ENCODE measurements at regions not wholly inside any gene's neighbourhood (a gene's known extent, or its start where the extent isn't known, plus 50 kb on each side); places are given as distances from the start of the nearest gene placed in this dataset.

DNA sequence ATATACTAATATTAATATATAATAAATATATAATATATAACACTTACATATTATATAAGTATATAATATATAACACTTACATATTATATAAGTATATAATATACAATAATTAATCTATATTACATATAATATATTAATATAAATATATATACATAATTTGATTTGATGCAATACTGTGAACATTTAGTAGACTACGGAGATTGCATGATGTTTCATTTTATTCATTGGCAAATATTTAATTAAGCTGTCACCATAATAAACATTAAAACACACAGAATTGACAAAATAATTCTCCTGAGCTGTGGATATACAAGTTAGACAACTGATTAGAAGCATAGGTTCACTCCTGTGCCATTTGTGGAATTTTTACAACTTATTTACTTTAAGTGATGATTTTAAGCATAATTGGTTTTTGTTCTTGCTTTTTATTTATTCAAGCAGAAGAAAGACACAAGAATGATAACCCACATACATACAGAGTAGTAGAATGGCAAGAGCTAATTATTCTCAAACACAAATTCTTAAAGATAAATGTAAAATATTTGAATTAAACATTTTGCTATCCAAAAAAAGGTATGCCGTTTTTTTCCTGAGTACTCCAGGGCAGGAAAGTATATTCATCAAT lies 65.8 kb upstream of the TOP3B start:
- 86% methylated on average over 2 of the region's 2 CpGs; no CpG with 5 or more reads in 1 of the 2 experiments for WGBS, 2 experiments (ENCODE audit: extremely low coverage in 1 of 2, insufficient coverage in 1 of 2, insufficient read length in 1 of 2, insufficient replicate concordance in 2 of 2, low coverage in 1 of 2, low lambda C conversion rate in 2 of 2, missing lambda C conversion rate in 1 of 2)
- H3K79me1 ChIP-seq (ENCODE audit: low read depth, low read length), result no peaks in the 10 kb centered on the region
- H3K27ac ChIP-seq (ENCODE audit: low read depth, low read length), result no peak overlapping the region
- H3K4ac ChIP-seq (replicated peaks; ENCODE audit: insufficient read length, low read depth, low read length), result no peak overlapping the region
- H2AK5ac ChIP-seq (ENCODE audit: low read depth, low read length), result no peak overlapping the region
- H4K5ac ChIP-seq (ENCODE audit: insufficient read length, low read depth, low read length), result no peak overlapping the region
- H3K9ac ChIP-seq (replicated peaks in 1 of 4; ENCODE audit: extremely low read depth in 1 of 4, low read depth in 3 of 4, low read length in 3 of 4), result no peak overlapping the region
- ChIA-PET CTCF (ENCODE audit: partially characterized antibody) (interaction anchor here (1.2 to 1.3 kb wide), 2 partner anchors 12 to 117 kb away, joined by 3 to 6 read pairs; no protein-coding TSS in a partner anchor), POLR2A (ENCODE audit: partially characterized antibody) (no interaction called here)
- no peak overlapping the region for H3K14ac ChIP-seq (ENCODE audit: insufficient read length)
- no peak overlapping the region for H3K4me3 ChIP-seq (ENCODE audit: extremely low read depth in 1 of 4, insufficient read depth in 2 of 4, low read depth in 3 of 4, low read length in 4 of 4)
- no peaks in the 10 kb centered on the region for H3K36me3 ChIP-seq (ENCODE audit: control insufficient read depth in 2 of 4, insufficient read depth in 4 of 4, low read length in 3 of 4)
- H3K4me1 ChIP-seq (replicated peaks in 1 of 4; ENCODE audit: control insufficient read depth in 3 of 4, insufficient read depth in 4 of 4, low read length in 3 of 4), result no peaks in the 10 kb centered on the region
- H3K79me2 ChIP-seq (ENCODE audit: control insufficient read depth in 1 of 2, insufficient read depth in 2 of 2, low read length in 2 of 2), result no peaks in the 10 kb centered on the region
- H2BK120ac ChIP-seq (replicated peaks; ENCODE audit: low read depth, low read length), result no peak overlapping the region
- H2BK15ac ChIP-seq (ENCODE audit: low read length), result no peak overlapping the region
- H2BK20ac ChIP-seq (ENCODE audit: low read length), result no peak overlapping the region
- H2BK5ac ChIP-seq (ENCODE audit: low read depth, low read length), result no peak overlapping the region
- no peak overlapping the region for H2BK12ac ChIP-seq (ENCODE audit: low read depth, low read length)
- FAIRE-seq (no peak), DNase-seq (ENCODE audit: low read depth in 1 of 2, low spot score in 2 of 2) (no peak)
- no peak overlapping the region for H3K23ac ChIP-seq (ENCODE audit: insufficient read length)
- no peak overlapping the region for H3K4me2 ChIP-seq (ENCODE audit: insufficient read depth in 1 of 2, low read depth in 2 of 2, low read length in 2 of 2)
- no peak overlapping the region for H3K18ac ChIP-seq (ENCODE audit: extremely low read depth, low read length)
- H4K91ac ChIP-seq (replicated peaks; ENCODE audit: insufficient read length, low read length), result no peak overlapping the region
- no peak overlapping the region for H3K56ac ChIP-seq (replicated peaks; ENCODE audit: insufficient read length, low read depth, low read length)
- H2AFZ ChIP-seq (ENCODE audit: low read length), result no peak overlapping the region
- peaks cover 38 to 66% (median 60%) of the 10 kb centered on the region in 4 experiments for H3K27me3 ChIP-seq (replicated peaks in 1 of 4; ENCODE audit: control insufficient read depth in 3 of 4, extremely low read depth in 1 of 4, insufficient read depth in 3 of 4, low read length in 3 of 4)
- no peaks in the 10 kb centered on the region for H3K23me2 ChIP-seq (ENCODE audit: low read depth, low read length)
- no peaks in the 10 kb centered on the region for H3K9me3 ChIP-seq (ENCODE audit: insufficient read depth in 2 of 2, low read depth in 1 of 2, low read length in 1 of 2)
- H4K8ac ChIP-seq (ENCODE audit: extremely low read depth, insufficient read depth, low read length), result no peak overlapping the region
- H4K20me1 ChIP-seq (replicated peaks in 1 of 2; ENCODE audit: control insufficient read depth in 1 of 2, insufficient read depth in 2 of 2, low read length in 2 of 2), result peaks cover 0 to 1% of the 10 kb centered on the region in 2 experiments
- no peak for TF ChIP-seq RAD21 (IDR thresholded peaks at IDR 0.05 in 1 of 2, conservative IDR thresholded peaks at IDR 0.05 in 1 of 2; ENCODE audit: low read depth in 2 of 2, low read length in 2 of 2)
- TF ChIP-seq BRCA1 (IDR thresholded peaks at IDR 0.05; ENCODE audit: low read depth, low read length), result no peak
- no peak for TF ChIP-seq SRF (IDR thresholded peaks at IDR 0.05; ENCODE audit: low read depth, low read length)
- no peak for TF ChIP-seq KDM4A (IDR thresholded peaks at IDR 0.05; ENCODE audit: low read depth, low read length, severe bottlenecking)
- no peak for TF ChIP-seq CREB1 (IDR thresholded peaks at IDR 0.05)
- no peak for TF ChIP-seq SP4 (IDR thresholded peaks at IDR 0.05; ENCODE audit: low read length)
- no peak for TF ChIP-seq HDAC6 (IDR thresholded peaks at IDR 0.05; ENCODE audit: low read depth, low read length)
